ENCODE measurements at regions not wholly inside any gene's neighbourhood (a gene's known extent, or its start where the extent isn't known, plus 50 kb on each side); places are given as distances from the start of the nearest gene placed in this dataset.

DNA sequence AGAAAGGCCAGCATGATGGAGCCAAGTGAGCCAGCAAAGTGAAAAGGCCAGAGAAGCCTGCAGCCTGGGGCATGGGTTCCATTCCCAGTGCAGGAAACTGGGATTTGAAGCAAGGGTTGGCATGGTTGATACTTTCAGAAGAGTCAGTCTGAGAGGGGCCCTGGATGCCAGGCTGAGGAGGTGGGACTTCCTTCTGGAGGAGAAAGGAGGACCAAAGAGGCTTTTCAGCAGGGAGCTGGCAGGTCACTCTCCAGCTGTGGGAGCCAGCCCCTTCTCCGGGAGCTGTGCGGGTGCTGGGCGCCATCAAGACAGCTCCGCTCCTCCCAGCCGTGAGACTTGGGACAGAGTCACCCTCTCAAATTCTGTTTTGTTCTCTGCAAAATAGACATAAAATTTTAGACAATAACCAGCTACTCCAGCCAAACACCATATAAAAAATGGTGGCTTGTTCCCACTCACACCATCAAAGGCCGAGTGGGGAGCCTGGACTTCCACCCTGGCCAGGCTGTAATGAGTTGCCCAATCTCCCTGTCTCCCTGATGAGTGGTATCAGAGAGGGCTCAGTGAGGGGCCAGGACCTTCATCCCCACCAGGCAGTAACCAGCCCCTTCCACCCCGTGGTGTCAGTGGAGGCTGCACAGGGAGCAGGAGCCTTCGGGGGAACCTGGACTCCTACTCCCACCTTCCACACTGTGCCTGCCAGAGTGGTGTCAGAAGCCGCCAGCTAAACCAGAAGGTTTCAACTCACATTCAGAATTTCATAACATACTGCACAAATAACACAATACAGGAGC is 133.6 kb upstream of the RET start:
- no peaks in the 10 kb centered on the region for H3K36me3 ChIP-seq
- H3K4me3 ChIP-seq = no peak overlapping the region
- 55 to 88% methylated on average over 3 to 6 of the region's 9 CpGs for WGBS, 2 donors
- intact Hi-C loops (cut with DNase I) = no loop called here
- no peaks in the 10 kb centered on the region for H3K9me3 ChIP-seq
- no peaks in the 10 kb centered on the region for H3K4me1 ChIP-seq
- TF ChIP-seq, protein P1, sequence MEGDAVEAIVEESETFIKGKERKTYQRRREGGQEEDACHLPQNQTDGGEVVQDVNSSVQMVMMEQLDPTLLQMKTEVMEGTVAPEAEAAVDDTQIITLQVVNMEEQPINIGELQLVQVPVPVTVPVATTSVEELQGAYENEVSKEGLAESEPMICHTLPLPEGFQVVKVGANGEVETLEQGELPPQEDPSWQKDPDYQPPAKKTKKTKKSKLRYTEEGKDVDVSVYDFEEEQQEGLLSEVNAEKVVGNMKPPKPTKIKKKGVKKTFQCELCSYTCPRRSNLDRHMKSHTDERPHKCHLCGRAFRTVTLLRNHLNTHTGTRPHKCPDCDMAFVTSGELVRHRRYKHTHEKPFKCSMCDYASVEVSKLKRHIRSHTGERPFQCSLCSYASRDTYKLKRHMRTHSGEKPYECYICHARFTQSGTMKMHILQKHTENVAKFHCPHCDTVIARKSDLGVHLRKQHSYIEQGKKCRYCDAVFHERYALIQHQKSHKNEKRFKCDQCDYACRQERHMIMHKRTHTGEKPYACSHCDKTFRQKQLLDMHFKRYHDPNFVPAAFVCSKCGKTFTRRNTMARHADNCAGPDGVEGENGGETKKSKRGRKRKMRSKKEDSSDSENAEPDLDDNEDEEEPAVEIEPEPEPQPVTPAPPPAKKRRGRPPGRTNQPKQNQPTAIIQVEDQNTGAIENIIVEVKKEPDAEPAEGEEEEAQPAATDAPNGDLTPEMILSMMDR (IDR thresholded peaks at IDR 0.05) = no peak
- no peak for TF ChIP-seq POLR2A (IDR thresholded peaks at IDR 0.05)
- no peak for DNase-seq
- H3K27me3 ChIP-seq = peaks cover 0 to 13% (median 0%) of the 10 kb centered on the region in 4 donors
- no peak overlapping the region for H3K27ac ChIP-seq

DNA sequence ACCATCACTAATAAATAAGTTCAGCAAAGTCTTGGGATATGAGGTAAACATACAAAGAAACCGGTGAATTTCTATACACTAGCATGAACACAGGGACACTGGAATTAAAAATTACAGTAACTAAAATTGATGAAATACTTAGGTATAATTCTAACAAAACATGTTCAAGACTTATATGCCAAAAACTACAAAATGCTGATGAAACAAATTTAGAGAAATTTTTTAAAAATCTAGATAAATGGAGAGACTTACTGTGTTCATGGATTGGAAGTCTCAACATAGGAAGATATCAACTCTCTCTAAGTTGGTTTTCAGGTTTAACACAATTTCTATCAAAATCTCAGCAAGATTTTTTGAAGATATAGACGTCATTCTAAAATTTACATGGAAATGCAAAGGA is 128.8 kb upstream of the RET start:
- DNase-seq = no peak
- Histone ChIP-seq H3K9me3 (no peaks in the 10 kb centered on the region), H3K36me3 (no peaks in the 10 kb centered on the region), H3K4me3 (no peak overlapping the region), H3K4me1 (peaks cover 8 to 18% (median 10%) of the 10 kb centered on the region in 3 donors), H3K27me3 (peaks cover 0 to 18% (median 0%) of the 10 kb centered on the region in 4 donors), H3K27ac (no peak overlapping the region)
- intact Hi-C loops (cut with DNase I) = no loop called here
- no peak for TF ChIP-seq POLR2A (IDR thresholded peaks at IDR 0.05)
- TF ChIP-seq, protein P1 (IDR thresholded peaks at IDR 0.05) = no peak
- WGBS, 2 donors = 86 to 94% methylated on average over 2 of the region's 2 CpGs

DNA sequence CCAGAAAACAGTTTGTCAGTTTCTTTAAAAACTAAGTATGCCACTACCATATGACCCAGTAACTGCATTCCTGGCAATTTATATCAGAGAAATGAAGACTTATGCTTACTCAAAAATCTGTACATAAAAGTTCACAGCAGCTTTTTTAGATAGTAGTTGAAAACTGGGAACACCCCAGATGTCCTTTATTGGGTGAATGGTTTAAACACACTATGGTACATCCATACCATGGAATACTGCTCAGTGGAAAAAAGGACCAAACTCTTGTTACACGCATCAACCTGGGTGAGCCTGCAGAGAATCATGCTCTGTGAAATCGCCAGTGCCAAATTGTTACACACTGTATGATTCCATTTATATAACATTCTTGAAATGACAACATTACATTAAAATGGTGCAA is 127.6 kb upstream of the RET start:
- Histone ChIP-seq H3K9me3 (no peaks in the 10 kb centered on the region), H3K36me3 (no peaks in the 10 kb centered on the region), H3K27me3 (peaks cover 0 to 18% (median 0%) of the 10 kb centered on the region in 4 donors), H3K27ac (no peak overlapping the region), H3K4me1 (peaks cover 8 to 18% (median 10%) of the 10 kb centered on the region in 3 donors), H3K4me3 (no peak overlapping the region)
- DNase-seq = no peak
- WGBS, 2 donors = 83 to 88% methylated on average over 2 of the region's 2 CpGs
- TF ChIP-seq POLR2A (IDR thresholded peaks at IDR 0.05) = no peak
- TF ChIP-seq, protein P1 (IDR thresholded peaks at IDR 0.05) = no peak
- intact Hi-C loops (cut with DNase I) = no loop called here

DNA sequence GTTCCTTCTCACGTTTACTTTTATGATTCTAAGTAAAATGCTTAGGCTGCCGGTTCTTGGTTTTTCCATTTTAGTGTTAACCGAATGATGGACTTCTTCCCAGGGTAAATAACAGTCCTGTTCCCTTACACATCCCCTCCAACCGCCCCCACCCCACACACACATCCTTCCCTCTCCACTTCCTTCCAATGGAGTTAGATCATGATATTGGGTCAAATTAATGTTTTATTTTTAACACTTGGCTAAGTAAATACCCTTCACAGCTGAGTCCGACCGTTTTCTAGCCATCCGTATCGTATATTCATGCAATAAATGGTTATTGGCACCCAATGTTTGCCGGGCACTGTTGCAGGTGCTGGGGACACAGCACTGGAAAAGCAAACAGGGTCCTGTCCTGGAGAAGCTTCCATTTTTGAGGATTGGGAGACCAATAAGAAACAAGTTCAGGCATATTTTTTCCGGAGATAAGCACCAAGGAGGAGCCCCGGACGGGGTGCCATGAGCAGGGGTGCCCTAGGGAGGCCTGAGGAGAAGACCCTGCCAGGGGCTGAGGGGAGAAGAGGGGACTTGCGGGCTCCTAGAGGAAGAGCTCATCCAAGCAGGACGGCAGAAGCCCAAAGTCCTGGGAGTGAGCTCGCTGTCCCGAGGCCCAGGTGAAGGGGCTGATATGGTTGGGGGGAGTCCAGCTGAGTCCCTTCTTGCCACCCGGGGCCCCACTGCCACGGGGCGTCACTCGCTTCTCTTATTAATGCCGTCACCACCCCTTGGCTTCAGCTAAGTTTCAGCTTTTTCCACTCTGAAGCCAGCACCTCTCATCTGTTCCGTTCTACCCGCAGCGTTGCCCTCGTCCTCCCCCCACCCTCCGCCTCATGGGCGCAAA is 126.0 kb upstream of the RET start:
- intact Hi-C loops (cut with DNase I) = no loop called here
- peaks cover 0 to 18% (median 0%) of the 10 kb centered on the region in 4 donors for H3K27me3 ChIP-seq
- H3K4me3 ChIP-seq = peak overlapping the region in 1 of 4 donors; percentile 17
- no peak for DNase-seq
- H3K4me1 ChIP-seq = peaks cover 8 to 18% (median 10%) of the 10 kb centered on the region in 3 donors
- 46 to 47% methylated on average over 19 to 25 of the region's 27 CpGs for whole genome bisulfite sequencing, 2 donors
- no peaks in the 10 kb centered on the region for H3K36me3 ChIP-seq
- no peak overlapping the region for H3K27ac ChIP-seq
- TF ChIP-seq POLR2A (IDR thresholded peaks at IDR 0.05) = no peak
- TF ChIP-seq, protein P1 (IDR thresholded peaks at IDR 0.05) = no peak
- H3K9me3 ChIP-seq = no peaks in the 10 kb centered on the region
